GM10248 (cell line): ENCODE measurements at regions not wholly inside any gene's neighbourhood (a gene's known extent, or its start where the extent isn't known, plus 50 kb on each side); places are given as distances from the start of the nearest gene placed in this dataset.

Source experiments
- CTCF ChIA-PET: fragments of 300-600 bp; sonication (Branson Sonifier 250); formaldehyde crosslinking; extraction: SDS; loops from one replicate; lab custom pipeline; 2021; ENCODE audit warnings: antibody characterized with exemption; lab: Yijun Ruan, JAX
- POLR2A ChIA-PET: fragments of 350-650 bp; sonication (Branson Sonifier 250); formaldehyde crosslinking; extraction: SDS; loops from one replicate; lab custom pipeline; 2020; ENCODE audit warnings: antibody characterized with exemption; lab: Yijun Ruan, JAX
- DNase-seq: peaks from one replicate; pipeline ENCODE4 v3.0.0; 2012; ENCODE audit errors: extremely low spot score
- CTCF ChIP-seq: IDR thresholded peaks from 2 replicates; pipeline ENCODE4 v1.5.1; 2012; ENCODE audit warnings: mild to moderate bottlenecking, low read depth; ENCODE audit errors: extremely low read depth, missing control alignments, control extremely low read depth

GRCh38 chr21:14875704-14876523 lies 188.9 kb downstream of the NRIP1 start:
- DNase-seq: peak; percentile 36
- ChIA-PET CTCF (interaction anchor here (0.9 to 2.5 kb wide), 6 partner anchors 8 to 607 kb away, joined by 3 to 12 read pairs (median 7); no protein-coding TSS in a partner anchor), POLR2A (interaction anchor here (0.5 kb wide), 1 partner anchor 440 kb away, joined by 9 read pairs; no protein-coding TSS in a partner anchor)
- no peak for TF ChIP-seq CTCF

- POLR2A ChIA-PET: no interaction called here
- DNase-seq: no peak
- no peak for TF ChIP-seq CTCF
- CTCF ChIA-PET: interaction anchor here (1.0 kb wide), 1 partner anchor 615 kb away, joined by 3 read pairs; no protein-coding TSS in a partner anchor
Observed at GRCh38 chr21:14875186-14875585, 189.6 kb downstream of the NRIP1 start.

GRCh38 chr21:14874379-14874778 lies 190.4 kb downstream of the NRIP1 start:
- ChIA-PET CTCF (interaction anchor here (1.0 kb wide), 1 partner anchor 614 kb away, joined by 3 read pairs; no protein-coding TSS in a partner anchor), POLR2A (no interaction called here)
- no peak for DNase-seq
- TF ChIP-seq CTCF: no peak

- ChIA-PET CTCF (interaction anchor here (0.9 to 1.2 kb wide), 2 partner anchors 14 to 611 kb away, joined by 3 read pairs; no protein-coding TSS in a partner anchor), POLR2A (no interaction called here)
- no peak for DNase-seq
- no peak for TF ChIP-seq CTCF
Observed at GRCh38 chr21:14871861-14872260, 192.9 kb downstream of the NRIP1 start.

- ChIA-PET POLR2A (no interaction called here), CTCF (no interaction called here)
Observed at GRCh38 chr21:14870853-14871149, 194.0 kb downstream of the NRIP1 start.

More at GRCh38 chr21:14870853-14871149, 194.0 kb downstream of the NRIP1 start:
- no peak for DNase-seq
- no peak for TF ChIP-seq CTCF
